ENCODE measurements at regions not wholly inside any gene's neighbourhood (a gene's known extent, or its start where the extent isn't known, plus 50 kb on each side); places are given as distances from the start of the nearest gene placed in this dataset.

DNA sequence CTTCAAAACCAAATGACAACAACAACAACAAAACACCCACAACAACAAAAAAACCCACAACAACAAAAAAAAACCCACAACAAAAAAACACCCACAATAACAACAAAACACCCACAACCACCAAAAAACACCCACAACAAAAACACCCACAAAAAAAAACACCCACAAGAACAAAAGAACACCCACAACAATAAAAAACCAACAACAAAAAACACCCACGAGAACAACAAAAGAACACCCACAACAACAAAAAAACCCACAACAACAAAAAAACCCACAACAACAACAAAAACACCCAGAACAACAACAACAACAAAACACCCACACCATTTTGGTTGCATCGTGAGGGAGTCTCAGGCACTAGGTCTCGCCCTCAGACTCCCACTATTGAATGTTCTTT, 117.8 kb downstream of the C16orf95 start:
- Histone ChIP-seq H3K27me3 (ENCODE audit: control insufficient read depth in 2 of 2, insufficient read depth in 2 of 2, low read length in 2 of 2) (peaks cover 0 to 6% of the 10 kb centered on the region in 2 donors), H3K4me1 (ENCODE audit: control insufficient read depth in 2 of 2, insufficient read depth in 2 of 2, low read length in 2 of 2) (no peaks in the 10 kb centered on the region), H3K4me3 (ENCODE audit: low read length in 2 of 2) (no peak overlapping the region), H3K36me3 (ENCODE audit: control insufficient read depth in 2 of 2, insufficient read depth in 2 of 2, low read length in 2 of 2) (no peaks in the 10 kb centered on the region), H3K27ac (ENCODE audit: low read depth in 2 of 2, low read length in 2 of 2) (no peak overlapping the region), H3K9ac (ENCODE audit: low read depth in 1 of 2, low read length in 2 of 2) (no peak overlapping the region), H3K9me3 (ENCODE audit: control insufficient read depth in 2 of 2, low read length in 2 of 2) (no peaks in the 10 kb centered on the region)

DNA sequence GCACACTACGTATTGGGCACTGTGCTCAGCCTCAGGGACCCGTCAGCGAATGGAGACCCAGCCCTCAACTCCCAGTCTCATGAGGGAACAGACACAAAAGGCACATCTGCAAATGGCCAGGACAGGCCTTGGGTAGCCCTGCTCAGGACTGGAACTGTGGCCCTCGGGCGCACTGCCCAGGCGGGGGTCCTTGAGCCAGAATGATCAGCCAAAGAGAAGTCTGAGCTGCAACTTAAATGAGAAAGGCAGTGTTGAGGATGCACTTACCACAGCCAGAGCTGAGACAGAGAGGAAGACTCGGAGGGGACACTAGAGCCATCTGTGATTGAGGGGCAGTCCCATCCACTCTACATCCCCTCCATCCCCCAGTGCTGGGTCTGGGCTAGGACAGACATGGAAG, 117.3 kb downstream of the C16orf95 start:
- Histone ChIP-seq H3K4me3 (ENCODE audit: low read length in 2 of 2) (no peak overlapping the region), H3K9ac (ENCODE audit: low read depth in 1 of 2, low read length in 2 of 2) (no peak overlapping the region), H3K4me1 (ENCODE audit: control insufficient read depth in 2 of 2, insufficient read depth in 2 of 2, low read length in 2 of 2) (no peaks in the 10 kb centered on the region), H3K9me3 (ENCODE audit: control insufficient read depth in 2 of 2, low read length in 2 of 2) (no peaks in the 10 kb centered on the region), H3K36me3 (ENCODE audit: control insufficient read depth in 2 of 2, insufficient read depth in 2 of 2, low read length in 2 of 2) (no peaks in the 10 kb centered on the region), H3K27me3 (ENCODE audit: control insufficient read depth in 2 of 2, insufficient read depth in 2 of 2, low read length in 2 of 2) (peaks cover 0 to 6% of the 10 kb centered on the region in 2 donors), H3K27ac (ENCODE audit: low read depth in 2 of 2, low read length in 2 of 2) (no peak overlapping the region)

GRCh38 chr16:87200637-87201036, 116.6 kb downstream of the C16orf95 start:
- Histone ChIP-seq H3K4me1 (ENCODE audit: control insufficient read depth in 2 of 2, insufficient read depth in 2 of 2, low read length in 2 of 2) (no peaks in the 10 kb centered on the region), H3K27me3 (ENCODE audit: control insufficient read depth in 2 of 2, insufficient read depth in 2 of 2, low read length in 2 of 2) (peaks cover 0 to 6% of the 10 kb centered on the region in 2 donors), H3K27ac (ENCODE audit: low read depth in 2 of 2, low read length in 2 of 2) (no peak overlapping the region), H3K36me3 (ENCODE audit: control insufficient read depth in 2 of 2, insufficient read depth in 2 of 2, low read length in 2 of 2) (no peaks in the 10 kb centered on the region), H3K9ac (ENCODE audit: low read depth in 1 of 2, low read length in 2 of 2) (no peak overlapping the region), H3K9me3 (ENCODE audit: control insufficient read depth in 2 of 2, low read length in 2 of 2) (no peaks in the 10 kb centered on the region), H3K4me3 (ENCODE audit: low read length in 2 of 2) (no peak overlapping the region)

DNA sequence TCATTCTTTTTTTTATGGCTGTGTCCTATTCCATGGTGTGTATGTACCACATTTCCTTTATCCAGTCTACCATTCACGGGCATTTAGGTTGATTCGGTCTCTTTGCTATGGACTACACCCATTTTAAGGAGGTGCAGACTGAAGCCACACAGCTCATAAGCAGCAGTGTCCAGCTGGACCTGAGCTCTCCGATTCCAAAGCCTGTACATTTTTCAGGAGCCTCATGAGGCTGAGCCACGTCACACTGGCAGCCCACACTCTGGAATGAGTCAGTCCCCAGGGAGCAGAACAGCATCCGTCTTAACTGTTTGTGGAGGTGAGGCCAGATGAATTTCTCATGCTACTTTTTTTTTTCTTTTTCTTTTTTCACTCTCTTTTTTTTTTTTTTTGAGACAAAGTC, 116.1 kb downstream of the C16orf95 start:
- Histone ChIP-seq H3K4me3 (ENCODE audit: low read length in 2 of 2) (no peak overlapping the region), H3K9me3 (ENCODE audit: control insufficient read depth in 2 of 2, low read length in 2 of 2) (no peaks in the 10 kb centered on the region), H3K9ac (ENCODE audit: low read depth in 1 of 2, low read length in 2 of 2) (no peak overlapping the region), H3K27me3 (ENCODE audit: control insufficient read depth in 2 of 2, insufficient read depth in 2 of 2, low read length in 2 of 2) (peaks cover 0 to 6% of the 10 kb centered on the region in 2 donors), H3K4me1 (ENCODE audit: control insufficient read depth in 2 of 2, insufficient read depth in 2 of 2, low read length in 2 of 2) (no peaks in the 10 kb centered on the region), H3K36me3 (ENCODE audit: control insufficient read depth in 2 of 2, insufficient read depth in 2 of 2, low read length in 2 of 2) (no peaks in the 10 kb centered on the region), H3K27ac (ENCODE audit: low read depth in 2 of 2, low read length in 2 of 2) (no peak overlapping the region)

- no peaks in the 10 kb centered on the region for H3K36me3 ChIP-seq (ENCODE audit: control insufficient read depth in 2 of 2, insufficient read depth in 2 of 2, low read length in 2 of 2)
- H3K4me1 ChIP-seq (ENCODE audit: control insufficient read depth in 2 of 2, insufficient read depth in 2 of 2, low read length in 2 of 2), result no peaks in the 10 kb centered on the region
- no peak overlapping the region for H3K4me3 ChIP-seq (ENCODE audit: low read length in 2 of 2)
- H3K9ac ChIP-seq (ENCODE audit: low read depth in 1 of 2, low read length in 2 of 2), result no peak overlapping the region
- peaks cover 0 to 6% of the 10 kb centered on the region in 2 donors for H3K27me3 ChIP-seq (ENCODE audit: control insufficient read depth in 2 of 2, insufficient read depth in 2 of 2, low read length in 2 of 2)
- H3K27ac ChIP-seq (ENCODE audit: low read depth in 2 of 2, low read length in 2 of 2), result no peak overlapping the region
- no peaks in the 10 kb centered on the region for H3K9me3 ChIP-seq (ENCODE audit: control insufficient read depth in 2 of 2, low read length in 2 of 2)
These were observed 115.4 kb downstream of the C16orf95 start for GRCh38 chr16:87201790-87202189.

GRCh38 chr16:87202346-87202745, 114.8 kb downstream of the C16orf95 start:
- Histone ChIP-seq H3K4me1 (ENCODE audit: control insufficient read depth in 2 of 2, insufficient read depth in 2 of 2, low read length in 2 of 2) (no peaks in the 10 kb centered on the region), H3K36me3 (ENCODE audit: control insufficient read depth in 2 of 2, insufficient read depth in 2 of 2, low read length in 2 of 2) (no peaks in the 10 kb centered on the region), H3K9me3 (ENCODE audit: control insufficient read depth in 2 of 2, low read length in 2 of 2) (no peaks in the 10 kb centered on the region), H3K9ac (ENCODE audit: low read depth in 1 of 2, low read length in 2 of 2) (no peak overlapping the region), H3K27me3 (ENCODE audit: control insufficient read depth in 2 of 2, insufficient read depth in 2 of 2, low read length in 2 of 2) (peaks cover 0 to 6% of the 10 kb centered on the region in 2 donors), H3K27ac (ENCODE audit: low read depth in 2 of 2, low read length in 2 of 2) (no peak overlapping the region), H3K4me3 (ENCODE audit: low read length in 2 of 2) (no peak overlapping the region)

DNA sequence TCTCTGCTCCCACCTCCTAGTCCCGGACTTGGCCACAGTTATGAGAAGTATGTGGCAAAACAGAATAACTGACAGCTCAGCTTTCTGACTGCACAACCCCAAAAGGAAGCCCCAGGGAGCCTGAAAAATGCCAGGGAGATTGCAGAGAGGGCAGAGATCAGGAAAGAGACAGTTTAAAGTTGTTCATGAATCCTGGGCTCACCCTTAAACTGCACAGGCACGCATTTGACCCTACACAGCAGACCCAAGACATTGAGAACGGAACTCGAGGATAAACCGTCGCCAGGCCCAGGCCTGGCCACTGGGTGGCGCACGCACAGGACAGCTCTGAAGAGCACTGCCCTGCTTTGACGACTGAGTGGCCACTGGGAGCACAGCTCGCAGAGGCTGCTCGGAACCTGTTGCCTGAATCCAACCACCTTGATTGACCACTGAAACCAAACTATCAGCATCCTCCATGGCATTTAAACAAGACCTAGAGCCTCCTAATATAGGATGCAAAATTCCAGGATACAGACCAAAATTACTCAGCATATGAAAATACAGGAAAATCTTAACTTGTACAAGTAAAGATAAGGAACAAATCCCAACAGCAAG, 114.0 kb downstream of the C16orf95 start:
- H3K9ac ChIP-seq (ENCODE audit: low read depth in 1 of 2, low read length in 2 of 2), result no peak overlapping the region
- H3K27ac ChIP-seq (ENCODE audit: low read depth in 2 of 2, low read length in 2 of 2), result no peak overlapping the region
- H3K9me3 ChIP-seq (ENCODE audit: control insufficient read depth in 2 of 2, low read length in 2 of 2), result no peaks in the 10 kb centered on the region
- H3K4me1 ChIP-seq (ENCODE audit: control insufficient read depth in 2 of 2, insufficient read depth in 2 of 2, low read length in 2 of 2), result no peaks in the 10 kb centered on the region
- no peaks in the 10 kb centered on the region for H3K36me3 ChIP-seq (ENCODE audit: control insufficient read depth in 2 of 2, insufficient read depth in 2 of 2, low read length in 2 of 2)
- H3K27me3 ChIP-seq (ENCODE audit: control insufficient read depth in 2 of 2, insufficient read depth in 2 of 2, low read length in 2 of 2), result peaks cover 0 to 6% of the 10 kb centered on the region in 2 donors
- no peak overlapping the region for H3K4me3 ChIP-seq (ENCODE audit: low read length in 2 of 2)

GRCh38 chr16:87206646-87207451, 110.3 kb downstream of the C16orf95 start:
- Histone ChIP-seq H3K9ac (ENCODE audit: low read depth in 1 of 2, low read length in 2 of 2) (no peak overlapping the region), H3K4me1 (ENCODE audit: control insufficient read depth in 2 of 2, insufficient read depth in 2 of 2, low read length in 2 of 2) (no peaks in the 10 kb centered on the region), H3K27me3 (ENCODE audit: control insufficient read depth in 2 of 2, insufficient read depth in 2 of 2, low read length in 2 of 2) (peaks cover 0 to 2% of the 10 kb centered on the region in 2 donors), H3K9me3 (ENCODE audit: control insufficient read depth in 2 of 2, low read length in 2 of 2) (no peaks in the 10 kb centered on the region), H3K4me3 (ENCODE audit: low read length in 2 of 2) (no peak overlapping the region), H3K27ac (ENCODE audit: low read depth in 2 of 2, low read length in 2 of 2) (no peak overlapping the region), H3K36me3 (ENCODE audit: control insufficient read depth in 2 of 2, insufficient read depth in 2 of 2, low read length in 2 of 2) (no peaks in the 10 kb centered on the region)

DNA sequence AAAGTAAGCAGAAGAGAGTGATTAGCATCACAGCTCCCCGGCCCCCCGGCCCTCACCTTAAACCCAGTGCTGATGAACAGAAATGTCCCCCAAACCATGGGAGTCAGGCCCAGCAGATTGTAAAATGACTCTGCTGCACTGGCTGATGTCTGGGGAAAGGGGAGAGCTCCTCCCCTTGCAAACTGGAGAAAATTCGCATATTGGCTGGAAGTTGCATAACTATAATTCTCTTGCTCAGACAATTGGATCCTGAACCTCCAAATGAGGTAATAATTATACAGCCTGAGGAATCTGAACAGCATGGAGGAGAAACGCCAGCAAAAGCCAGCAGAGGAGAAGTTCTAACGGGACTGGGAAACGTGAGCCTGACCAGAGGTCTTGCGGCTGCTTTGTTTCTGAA, 109.7 kb downstream of the C16orf95 start:
- Histone ChIP-seq H3K4me1 (ENCODE audit: control insufficient read depth in 2 of 2, insufficient read depth in 2 of 2, low read length in 2 of 2) (no peaks in the 10 kb centered on the region), H3K4me3 (ENCODE audit: low read length in 2 of 2) (no peak overlapping the region), H3K9ac (ENCODE audit: low read depth in 1 of 2, low read length in 2 of 2) (no peak overlapping the region), H3K27me3 (ENCODE audit: control insufficient read depth in 2 of 2, insufficient read depth in 2 of 2, low read length in 2 of 2) (no peaks in the 10 kb centered on the region), H3K9me3 (ENCODE audit: control insufficient read depth in 2 of 2, low read length in 2 of 2) (no peaks in the 10 kb centered on the region), H3K36me3 (ENCODE audit: control insufficient read depth in 2 of 2, insufficient read depth in 2 of 2, low read length in 2 of 2) (no peaks in the 10 kb centered on the region), H3K27ac (ENCODE audit: low read depth in 2 of 2, low read length in 2 of 2) (no peak overlapping the region)

GRCh38 chr16:87207965-87208364, 109.2 kb downstream of the C16orf95 start:
- no peak overlapping the region for H3K4me3 ChIP-seq (ENCODE audit: low read length in 2 of 2)
- no peaks in the 10 kb centered on the region for H3K9me3 ChIP-seq (ENCODE audit: control insufficient read depth in 2 of 2, low read length in 2 of 2)
- H3K27ac ChIP-seq (ENCODE audit: low read depth in 2 of 2, low read length in 2 of 2), result no peak overlapping the region
- no peaks in the 10 kb centered on the region for H3K36me3 ChIP-seq (ENCODE audit: control insufficient read depth in 2 of 2, insufficient read depth in 2 of 2, low read length in 2 of 2)
- H3K4me1 ChIP-seq (ENCODE audit: control insufficient read depth in 2 of 2, insufficient read depth in 2 of 2, low read length in 2 of 2), result no peaks in the 10 kb centered on the region
- H3K27me3 ChIP-seq (ENCODE audit: control insufficient read depth in 2 of 2, insufficient read depth in 2 of 2, low read length in 2 of 2), result no peaks in the 10 kb centered on the region
- H3K9ac ChIP-seq (ENCODE audit: low read depth in 1 of 2, low read length in 2 of 2), result no peak overlapping the region
